Bronchial epithelial cell (primary cell): ENCODE measurements at regions not wholly inside any gene's neighbourhood (a gene's known extent, or its start where the extent isn't known, plus 50 kb on each side); places are given as distances from the start of the nearest gene placed in this dataset.
A peak's percentile ranks its signal among the peaks of the same experiment; 100 is the strongest.

Experiments used
- DNase-seq: peaks from one replicate; pipeline ENCODE4 v3.0.0-alpha.2; 2010; ENCODE audit warnings: low read depth
- FAIRE-seq: peaks from 2 replicates; lab custom pipeline; 2011; peaks lifted over from hg19 to GRCh38; lab: Jason Lieb, UNC
- H3K27me3 ChIP-seq: 2 replicates; pipeline ENCODE4 v1.5.1; 2011; ENCODE audit warnings: low read length; ENCODE audit not compliant: control insufficient read depth, insufficient read depth
- H3K36me3 ChIP-seq: 2 replicates; pipeline ENCODE4 v1.5.1; 2011; ENCODE audit warnings: low read length; ENCODE audit not compliant: control insufficient read depth, insufficient read depth
- H3K4me3 ChIP-seq: 2 replicates; pipeline ENCODE4 v1.5.1; 2011; ENCODE audit warnings: mild to moderate bottlenecking, low read depth, low read length, control low read depth
- TF ChIP-seq, protein P1 (sequence below): IDR thresholded peaks from 2 replicates; pipeline ENCODE4 v1.5.1; 2011; ENCODE audit warnings: mild to moderate bottlenecking, moderate library complexity, low read length, control low read depth, inconsistent platforms; ENCODE audit not compliant: insufficient read depth, severe bottlenecking

DNA sequence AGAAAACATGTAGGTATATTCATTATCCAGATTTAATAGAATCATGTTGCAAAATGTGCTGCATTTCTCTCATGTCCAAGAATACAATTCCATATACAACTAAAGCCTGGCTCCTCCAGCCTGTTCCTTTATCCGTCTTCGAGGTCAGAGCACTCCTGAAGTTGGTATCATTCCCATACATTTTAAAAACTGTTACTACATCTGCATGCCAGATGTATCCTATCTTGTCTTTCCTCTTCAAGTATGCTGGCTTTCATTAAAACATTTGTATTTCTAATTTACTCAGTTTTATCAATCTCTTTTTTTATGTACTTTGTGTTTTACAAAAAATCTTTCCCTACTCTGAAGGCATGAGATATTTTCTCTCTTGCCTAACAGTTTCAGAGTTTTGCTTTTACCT lies 536.6 kb upstream of the USP24 start:
- FAIRE-seq = no peak
- Histone ChIP-seq H3K27me3 (no peaks in the 10 kb centered on the region), H3K36me3 (no peaks in the 10 kb centered on the region), H3K4me3 (no peak overlapping the region)
- no peak for DNase-seq
- TF ChIP-seq, protein P1, sequence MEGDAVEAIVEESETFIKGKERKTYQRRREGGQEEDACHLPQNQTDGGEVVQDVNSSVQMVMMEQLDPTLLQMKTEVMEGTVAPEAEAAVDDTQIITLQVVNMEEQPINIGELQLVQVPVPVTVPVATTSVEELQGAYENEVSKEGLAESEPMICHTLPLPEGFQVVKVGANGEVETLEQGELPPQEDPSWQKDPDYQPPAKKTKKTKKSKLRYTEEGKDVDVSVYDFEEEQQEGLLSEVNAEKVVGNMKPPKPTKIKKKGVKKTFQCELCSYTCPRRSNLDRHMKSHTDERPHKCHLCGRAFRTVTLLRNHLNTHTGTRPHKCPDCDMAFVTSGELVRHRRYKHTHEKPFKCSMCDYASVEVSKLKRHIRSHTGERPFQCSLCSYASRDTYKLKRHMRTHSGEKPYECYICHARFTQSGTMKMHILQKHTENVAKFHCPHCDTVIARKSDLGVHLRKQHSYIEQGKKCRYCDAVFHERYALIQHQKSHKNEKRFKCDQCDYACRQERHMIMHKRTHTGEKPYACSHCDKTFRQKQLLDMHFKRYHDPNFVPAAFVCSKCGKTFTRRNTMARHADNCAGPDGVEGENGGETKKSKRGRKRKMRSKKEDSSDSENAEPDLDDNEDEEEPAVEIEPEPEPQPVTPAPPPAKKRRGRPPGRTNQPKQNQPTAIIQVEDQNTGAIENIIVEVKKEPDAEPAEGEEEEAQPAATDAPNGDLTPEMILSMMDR = no peak

DNA sequence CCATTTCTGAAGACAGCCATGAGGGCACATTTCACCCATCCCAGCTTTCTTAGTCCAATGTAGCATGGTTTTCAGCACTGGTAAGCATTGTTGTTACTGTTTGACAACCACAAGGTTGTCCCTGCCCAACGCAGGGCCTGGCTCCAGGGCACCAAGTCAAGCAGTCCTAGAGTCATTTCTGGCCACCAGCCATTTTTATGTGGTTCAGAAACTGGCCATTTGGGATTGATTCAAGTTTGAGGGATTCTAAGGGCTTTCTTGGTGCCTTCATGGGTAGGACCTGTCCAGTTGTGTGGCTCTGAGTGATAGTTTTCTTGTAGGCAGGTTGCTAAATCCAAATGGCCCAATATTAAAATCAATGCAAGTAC lies 535.4 kb upstream of the USP24 start:
- TF ChIP-seq, protein P1 = no peak
- DNase-seq (no peak), FAIRE-seq (no peak)
- no peaks in the 10 kb centered on the region for H3K36me3 ChIP-seq
- H3K4me3 ChIP-seq = no peak overlapping the region
- H3K27me3 ChIP-seq = no peaks in the 10 kb centered on the region

DNA sequence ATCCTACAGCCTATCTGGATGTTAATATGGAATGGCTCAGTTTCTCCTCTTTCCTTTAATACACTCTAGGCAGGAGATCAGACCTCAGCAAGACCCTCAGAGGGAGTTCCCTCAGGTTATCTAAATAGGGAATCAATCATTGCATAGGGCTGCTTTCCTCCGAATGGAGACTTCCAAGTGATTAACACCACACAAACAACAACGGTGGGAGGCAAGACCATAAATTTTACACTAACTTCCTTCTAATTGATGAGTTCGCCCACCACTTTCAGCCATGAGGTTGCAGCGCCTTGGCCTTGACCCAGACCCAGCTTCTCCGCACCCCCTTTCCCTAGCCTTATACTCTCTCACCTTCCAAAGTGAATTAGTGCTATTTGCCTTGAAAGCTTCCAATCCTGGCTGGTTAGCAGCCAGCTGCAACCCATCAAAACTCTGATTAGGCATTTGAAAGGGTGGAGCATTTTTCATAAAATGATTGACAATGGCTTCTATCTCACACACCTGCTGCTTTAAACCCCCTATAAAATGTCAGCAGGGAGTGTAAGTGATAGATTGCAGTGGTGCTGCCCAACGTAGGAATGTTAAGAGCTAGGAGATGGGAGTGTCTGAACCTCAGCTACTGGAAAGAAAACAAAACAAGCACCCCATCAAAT lies 534.9 kb upstream of the USP24 start:
- TF ChIP-seq, protein P1 = no peak
- DNase-seq (no peak), FAIRE-seq (no peak)
- Histone ChIP-seq H3K4me3 (no peak overlapping the region), H3K27me3 (no peaks in the 10 kb centered on the region), H3K36me3 (no peaks in the 10 kb centered on the region)

DNA sequence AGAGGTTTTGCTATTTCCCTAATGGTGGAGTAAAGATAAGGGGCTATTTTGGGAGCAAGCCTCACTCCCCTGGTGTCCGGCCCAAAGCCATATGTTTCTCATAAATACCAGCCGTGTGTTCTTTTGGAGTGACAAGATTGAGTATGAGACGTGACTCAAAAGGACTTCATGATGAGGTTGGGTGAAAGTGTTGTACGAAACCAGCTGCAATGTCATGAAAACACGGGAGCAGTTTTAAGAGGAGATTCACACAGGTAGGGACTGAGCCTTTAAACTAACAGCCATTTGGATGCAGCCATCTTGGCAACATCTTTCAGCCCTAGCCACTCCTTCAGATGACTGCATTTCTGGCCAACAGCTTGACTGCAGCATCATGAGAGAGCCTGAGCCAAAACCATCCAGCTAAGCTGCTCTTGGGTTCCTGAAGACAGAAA lies 532.3 kb upstream of the USP24 start:
- H3K36me3 ChIP-seq = no peaks in the 10 kb centered on the region
- no peak overlapping the region for H3K4me3 ChIP-seq
- FAIRE-seq = peak; percentile 58
- TF ChIP-seq, protein P1 = no peak
- no peak for DNase-seq
- no peaks in the 10 kb centered on the region for H3K27me3 ChIP-seq

DNA sequence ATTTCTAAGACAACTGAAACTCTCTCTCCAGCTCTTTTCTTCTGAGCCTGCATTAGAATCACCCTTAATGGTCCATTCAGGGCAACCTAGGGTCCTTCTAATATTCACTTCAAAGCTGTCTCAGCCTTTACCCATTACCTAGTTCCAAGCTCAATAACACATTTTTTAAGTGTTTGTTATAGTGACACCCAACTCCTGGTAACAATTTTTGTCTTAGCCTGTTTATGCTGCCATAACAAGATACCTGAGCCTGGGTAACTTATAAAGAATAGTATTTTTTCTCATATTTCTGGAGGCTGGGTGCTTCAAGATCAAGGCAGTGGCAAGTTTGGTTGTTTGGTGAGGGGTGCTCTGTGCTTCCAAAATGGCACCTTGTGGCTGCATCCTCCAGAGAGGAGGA lies 531.5 kb upstream of the USP24 start:
- TF ChIP-seq, protein P1 = no peak

DNA sequence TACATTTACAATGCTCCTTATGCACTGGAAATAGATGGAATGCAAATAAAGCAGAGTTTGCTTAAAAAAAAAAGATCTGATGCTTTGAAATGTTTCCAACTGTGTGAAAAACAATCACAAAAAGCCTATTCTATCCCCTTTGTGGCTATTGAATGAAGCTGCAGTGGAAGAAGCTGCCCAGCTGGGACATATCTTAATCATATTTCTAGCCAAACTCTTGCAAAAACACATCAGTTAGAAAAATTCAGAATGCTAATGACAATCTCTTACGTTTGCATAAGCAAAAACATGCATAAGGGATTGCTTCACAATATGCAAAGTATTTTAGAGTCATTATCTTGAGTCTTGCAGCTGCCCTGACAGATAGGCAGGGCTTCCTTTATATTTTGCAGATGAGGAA lies 526.4 kb upstream of the USP24 start:
- FAIRE-seq (no peak), DNase-seq (no peak)
- Histone ChIP-seq H3K36me3 (no peaks in the 10 kb centered on the region), H3K27me3 (no peaks in the 10 kb centered on the region), H3K4me3 (no peak overlapping the region)
- TF ChIP-seq, protein P1 = no peak

More for the DNA sequence above, 531.5 kb upstream of the USP24 start:
- Histone ChIP-seq H3K4me3 (no peak overlapping the region), H3K27me3 (no peaks in the 10 kb centered on the region), H3K36me3 (no peaks in the 10 kb centered on the region)
- FAIRE-seq = no peak
- DNase-seq = no peak
